ENCODE measurements at regions not wholly inside any gene's neighbourhood (a gene's known extent, or its start where the extent isn't known, plus 50 kb on each side); places are given as distances from the start of the nearest gene placed in this dataset.

DNA sequence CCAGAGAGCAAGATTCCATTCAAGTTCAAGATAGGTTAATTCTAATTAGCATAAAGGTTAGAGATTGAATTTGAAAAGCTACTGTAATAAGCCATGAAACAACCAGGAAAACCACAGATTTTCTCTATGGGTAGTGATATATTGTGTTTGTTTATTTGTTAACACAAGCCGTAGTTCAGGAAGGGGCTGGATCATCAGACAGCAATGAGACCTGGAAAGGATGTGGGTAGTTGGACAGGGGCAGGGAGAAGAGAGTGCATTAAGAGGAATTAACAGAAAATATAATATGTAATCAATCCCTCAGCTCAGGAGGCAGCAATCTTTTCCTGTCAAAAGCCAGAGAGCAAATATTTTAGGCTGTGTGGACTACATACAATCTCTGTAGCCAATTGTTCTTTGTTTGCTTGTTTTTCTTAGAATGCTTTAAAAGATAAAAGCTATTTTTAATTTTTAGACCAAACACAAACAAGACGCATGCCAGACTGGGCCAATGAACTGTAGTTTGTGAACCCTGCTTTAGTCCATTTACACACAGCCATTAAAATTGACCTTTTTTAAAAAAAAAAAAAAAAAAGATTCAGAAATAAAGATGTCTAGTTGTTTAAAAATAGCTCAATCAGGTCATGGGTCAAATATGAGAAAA lies 398.7 kb upstream of the MARCKS start:
- TF ChIP-seq, protein P1, sequence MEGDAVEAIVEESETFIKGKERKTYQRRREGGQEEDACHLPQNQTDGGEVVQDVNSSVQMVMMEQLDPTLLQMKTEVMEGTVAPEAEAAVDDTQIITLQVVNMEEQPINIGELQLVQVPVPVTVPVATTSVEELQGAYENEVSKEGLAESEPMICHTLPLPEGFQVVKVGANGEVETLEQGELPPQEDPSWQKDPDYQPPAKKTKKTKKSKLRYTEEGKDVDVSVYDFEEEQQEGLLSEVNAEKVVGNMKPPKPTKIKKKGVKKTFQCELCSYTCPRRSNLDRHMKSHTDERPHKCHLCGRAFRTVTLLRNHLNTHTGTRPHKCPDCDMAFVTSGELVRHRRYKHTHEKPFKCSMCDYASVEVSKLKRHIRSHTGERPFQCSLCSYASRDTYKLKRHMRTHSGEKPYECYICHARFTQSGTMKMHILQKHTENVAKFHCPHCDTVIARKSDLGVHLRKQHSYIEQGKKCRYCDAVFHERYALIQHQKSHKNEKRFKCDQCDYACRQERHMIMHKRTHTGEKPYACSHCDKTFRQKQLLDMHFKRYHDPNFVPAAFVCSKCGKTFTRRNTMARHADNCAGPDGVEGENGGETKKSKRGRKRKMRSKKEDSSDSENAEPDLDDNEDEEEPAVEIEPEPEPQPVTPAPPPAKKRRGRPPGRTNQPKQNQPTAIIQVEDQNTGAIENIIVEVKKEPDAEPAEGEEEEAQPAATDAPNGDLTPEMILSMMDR (IDR thresholded peaks at IDR 0.05): no peak
- no peak for TF ChIP-seq POLR2A (IDR thresholded peaks at IDR 0.05)
